ENCODE measurements at regions not wholly inside any gene's neighbourhood (a gene's known extent, or its start where the extent isn't known, plus 50 kb on each side); places are given as distances from the start of the nearest gene placed in this dataset.

- TF ChIP-seq EP300 (IDR thresholded peaks at IDR 0.05) (no peak), POLR2A (IDR thresholded peaks at IDR 0.05) (no peak), POLR2AphosphoS5 (IDR thresholded peaks at IDR 0.05) (no peak)
- TF ChIP-seq, protein P1, sequence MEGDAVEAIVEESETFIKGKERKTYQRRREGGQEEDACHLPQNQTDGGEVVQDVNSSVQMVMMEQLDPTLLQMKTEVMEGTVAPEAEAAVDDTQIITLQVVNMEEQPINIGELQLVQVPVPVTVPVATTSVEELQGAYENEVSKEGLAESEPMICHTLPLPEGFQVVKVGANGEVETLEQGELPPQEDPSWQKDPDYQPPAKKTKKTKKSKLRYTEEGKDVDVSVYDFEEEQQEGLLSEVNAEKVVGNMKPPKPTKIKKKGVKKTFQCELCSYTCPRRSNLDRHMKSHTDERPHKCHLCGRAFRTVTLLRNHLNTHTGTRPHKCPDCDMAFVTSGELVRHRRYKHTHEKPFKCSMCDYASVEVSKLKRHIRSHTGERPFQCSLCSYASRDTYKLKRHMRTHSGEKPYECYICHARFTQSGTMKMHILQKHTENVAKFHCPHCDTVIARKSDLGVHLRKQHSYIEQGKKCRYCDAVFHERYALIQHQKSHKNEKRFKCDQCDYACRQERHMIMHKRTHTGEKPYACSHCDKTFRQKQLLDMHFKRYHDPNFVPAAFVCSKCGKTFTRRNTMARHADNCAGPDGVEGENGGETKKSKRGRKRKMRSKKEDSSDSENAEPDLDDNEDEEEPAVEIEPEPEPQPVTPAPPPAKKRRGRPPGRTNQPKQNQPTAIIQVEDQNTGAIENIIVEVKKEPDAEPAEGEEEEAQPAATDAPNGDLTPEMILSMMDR (IDR thresholded peaks at IDR 0.05), result no peak
- 83 to 94% (median 91%) methylated on average over 1 of the region's 1 CpG for WGBS, 5 donors
- Histone ChIP-seq H3K27me3 (no peaks in the 10 kb centered on the region), H3K27ac (no peak overlapping the region), H3K4me3 (no peak overlapping the region), H3K9me3 (no peaks in the 10 kb centered on the region), H3K36me3 (no peaks in the 10 kb centered on the region), H3K4me1 (no peaks in the 10 kb centered on the region)
- DNase-seq, result no peak
- intact Hi-C loops (cut with DNase I; ENCODE audit: low total_unique reads), result no loop called here
These were observed 132.8 kb upstream of the DYNLRB2 start for GRCh38 chr16:80408014-80408413.

DNA sequence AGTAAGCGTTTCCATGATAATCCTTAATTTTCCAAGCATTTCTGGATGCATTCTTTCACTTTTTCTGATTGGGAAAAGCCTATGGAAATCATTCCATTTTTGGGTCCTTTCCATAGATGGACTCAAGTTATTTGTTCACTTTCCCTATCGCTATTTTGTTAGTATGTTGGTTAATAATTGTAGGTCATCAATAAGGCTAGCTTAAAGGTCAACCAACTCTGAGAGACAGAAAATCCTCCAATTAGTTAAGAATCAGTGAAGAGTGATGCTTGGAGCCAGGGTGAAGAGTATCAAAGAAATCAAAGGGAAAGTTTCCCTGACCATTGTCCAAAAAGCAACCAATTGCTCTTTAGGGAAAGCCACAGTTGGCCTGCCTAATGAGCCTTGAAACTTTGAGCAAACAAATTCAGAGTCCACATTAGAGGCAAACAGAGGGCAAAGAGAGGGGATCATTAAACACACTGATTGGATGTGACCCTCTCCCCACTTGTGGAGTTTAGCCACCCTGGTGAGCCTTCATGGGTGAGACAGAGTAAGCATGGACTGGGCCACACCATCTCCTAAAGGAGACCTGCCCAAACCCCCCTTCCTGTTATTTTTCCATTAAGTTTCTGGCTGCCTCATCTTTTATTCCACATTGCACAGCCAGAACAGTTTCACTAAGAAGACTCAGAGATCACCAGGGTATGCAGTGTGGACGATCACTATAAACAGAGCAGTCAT lies 133.4 kb upstream of the DYNLRB2 start:
- H3K27ac ChIP-seq, result no peak overlapping the region
- no peak overlapping the region for H3K4me3 ChIP-seq
- no peaks in the 10 kb centered on the region for H3K36me3 ChIP-seq
- WGBS, 5 donors, result 70 to 80% (median 76%) methylated on average over 3 of the region's 3 CpGs
- no peak for DNase-seq
- intact Hi-C loops (cut with DNase I; ENCODE audit: low total_unique reads), result no loop called here
- H3K9me3 ChIP-seq, result no peaks in the 10 kb centered on the region
- TF ChIP-seq EP300 (IDR thresholded peaks at IDR 0.05) (no peak), POLR2A (IDR thresholded peaks at IDR 0.05) (no peak), POLR2AphosphoS5 (IDR thresholded peaks at IDR 0.05) (no peak)
- TF ChIP-seq, protein P1 (IDR thresholded peaks at IDR 0.05), result no peak
- H3K27me3 ChIP-seq, result no peaks in the 10 kb centered on the region
- no peaks in the 10 kb centered on the region for H3K4me1 ChIP-seq

DNA sequence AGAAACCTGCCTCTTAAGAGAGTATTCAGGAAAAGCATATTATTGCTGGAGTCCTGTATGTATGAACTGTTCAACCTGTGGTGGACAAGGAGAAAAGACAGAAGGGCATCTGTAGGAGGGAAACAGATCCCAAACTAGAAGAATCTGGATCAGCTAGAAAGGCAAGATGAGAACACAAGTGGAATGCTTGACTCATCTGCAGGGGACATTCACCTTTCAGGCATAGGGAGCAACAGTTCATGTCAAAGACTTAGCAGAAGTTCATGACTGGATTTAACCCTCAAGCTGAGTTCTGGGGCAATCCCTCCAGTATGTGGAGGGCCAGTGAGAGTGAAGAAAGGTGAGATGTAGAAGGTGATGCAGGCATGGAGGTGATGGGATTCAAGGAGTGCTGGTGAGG lies 135.9 kb upstream of the DYNLRB2 start:
- TF ChIP-seq EP300 (IDR thresholded peaks at IDR 0.05), result no peak

GRCh38 chr16:80403894-80404293 lies 136.9 kb upstream of the DYNLRB2 start:
- no peak for TF ChIP-seq EP300 (IDR thresholded peaks at IDR 0.05)
- no peak for TF ChIP-seq POLR2AphosphoS5 (IDR thresholded peaks at IDR 0.05)
- TF ChIP-seq, protein P1 (IDR thresholded peaks at IDR 0.05), result no peak
- no peak for TF ChIP-seq POLR2A (IDR thresholded peaks at IDR 0.05)
- WGBS, 5 donors, result 36 to 46% (median 42%) methylated on average over 3 of the region's 3 CpGs
- Histone ChIP-seq H3K9me3 (no peaks in the 10 kb centered on the region), H3K4me3 (no peak overlapping the region), H3K36me3 (no peaks in the 10 kb centered on the region), H3K4me1 (no peaks in the 10 kb centered on the region), H3K27me3 (no peaks in the 10 kb centered on the region), H3K27ac (no peak overlapping the region)
- intact Hi-C loops (cut with DNase I; ENCODE audit: low total_unique reads), result no loop called here
- DNase-seq, result peak in 1 of 2 donors; percentile 54

More for the DNA sequence above, 135.9 kb upstream of the DYNLRB2 start:
- no peaks in the 10 kb centered on the region for H3K4me1 ChIP-seq
- H3K4me3 ChIP-seq, result no peak overlapping the region
- intact Hi-C loops (cut with DNase I; ENCODE audit: low total_unique reads), result no loop called here
- no peaks in the 10 kb centered on the region for H3K9me3 ChIP-seq
- H3K27ac ChIP-seq, result no peak overlapping the region
- DNase-seq, result no peak
- H3K27me3 ChIP-seq, result no peaks in the 10 kb centered on the region
- no peaks in the 10 kb centered on the region for H3K36me3 ChIP-seq

DNA sequence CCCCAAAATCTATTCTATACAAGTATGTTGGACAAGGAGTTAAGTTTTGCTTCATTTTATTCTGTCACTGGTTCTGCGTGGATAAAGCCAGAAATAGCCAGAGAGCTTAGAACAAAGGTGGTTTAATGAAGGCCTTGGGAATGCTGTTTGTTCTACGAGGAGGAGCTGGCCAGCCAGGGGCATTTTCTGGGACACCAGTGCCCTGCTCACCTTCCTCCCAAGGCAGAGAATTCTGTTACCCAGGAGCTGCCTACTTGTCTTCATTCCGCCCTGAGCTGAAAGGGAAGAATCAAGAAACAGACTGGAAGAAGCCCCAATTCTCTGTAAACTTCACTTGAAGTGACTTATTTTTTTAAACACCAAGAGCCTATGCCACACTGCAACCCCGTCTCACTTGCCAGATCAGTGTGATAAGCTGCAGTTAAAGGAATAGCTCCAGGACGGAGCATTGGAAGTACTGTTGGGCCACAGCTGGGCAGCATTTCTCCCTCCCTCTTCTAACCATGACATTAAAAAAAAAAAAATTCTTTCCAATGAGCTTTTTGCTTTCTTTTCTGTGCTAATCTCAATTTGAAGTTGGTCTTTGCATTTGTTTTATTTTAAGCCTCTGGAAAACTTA lies 149.8 kb upstream of the DYNLRB2 start:
- H3K27me3 ChIP-seq, result no peaks in the 10 kb centered on the region
- DNase-seq, result no peak
- peaks cover 0 to 9% (median 6%) of the 10 kb centered on the region in 4 donors for H3K9me3 ChIP-seq
- WGBS, 5 donors, result 30 to 60% (median 41%) methylated on average over 5 of the region's 5 CpGs
- no peaks in the 10 kb centered on the region for H3K36me3 ChIP-seq
- no peak overlapping the region for H3K27ac ChIP-seq
- H3K4me1 ChIP-seq, result peaks cover 0 to 8% (median 0%) of the 10 kb centered on the region in 4 donors
- TF ChIP-seq EP300 (IDR thresholded peaks at IDR 0.05), result no peak
- TF ChIP-seq POLR2AphosphoS5 (IDR thresholded peaks at IDR 0.05), result no peak
- TF ChIP-seq, protein P1 (IDR thresholded peaks at IDR 0.05), result no peak
- no peak for TF ChIP-seq POLR2A (IDR thresholded peaks at IDR 0.05)
- intact Hi-C loops (cut with DNase I; ENCODE audit: low total_unique reads), result no loop called here
- no peak overlapping the region for H3K4me3 ChIP-seq
